CD1c-positive myeloid dendritic cell (primary cell): ENCODE measurements at regions not wholly inside any gene's neighbourhood (a gene's known extent, or its start where the extent isn't known, plus 50 kb on each side); places are given as distances from the start of the nearest gene placed in this dataset.

Experiments used
- DNase-seq: peaks from one replicate; pipeline ENCODE4 v3.0.0-alpha.2; 2016; ENCODE audit errors: extremely low spot score

- DNase-seq = peak; percentile 7
Observed at GRCh38 chr1:191977874-191978506, 180.3 kb upstream of the RGS18 start.

GRCh38 chr1:191984856-191985255 lies 173.4 kb upstream of the RGS18 start:
- DNase-seq = no peak

GRCh38 chr1:191992118-191992517 lies 166.1 kb upstream of the RGS18 start:
- DNase-seq = no peak

- peak; percentile 5 for DNase-seq
Observed at GRCh38 chr1:191993549-191993948, 164.7 kb upstream of the RGS18 start.

GRCh38 chr1:192002063-192002462 lies 156.2 kb upstream of the RGS18 start:
- no peak for DNase-seq

GRCh38 chr1:192003295-192004077 lies 154.8 kb upstream of the RGS18 start:
- DNase-seq = no peak

GRCh38 chr1:192005976-192006375 lies 152.3 kb upstream of the RGS18 start:
- no peak for DNase-seq

- no peak for DNase-seq
Observed at GRCh38 chr1:192008281-192008825, 149.9 kb upstream of the RGS18 start.

GRCh38 chr1:192010406-192010805 lies 147.9 kb upstream of the RGS18 start:
- DNase-seq = no peak

- no peak for DNase-seq
Observed at GRCh38 chr1:192011525-192011924, 146.7 kb upstream of the RGS18 start.

- DNase-seq = no peak
Observed at GRCh38 chr1:192022827-192023226, 135.4 kb upstream of the RGS18 start.

- DNase-seq = no peak
Observed at GRCh38 chr1:192024881-192025280, 133.4 kb upstream of the RGS18 start.

GRCh38 chr1:192038567-192038966 lies 119.7 kb upstream of the RGS18 start:
- peak; percentile 36 for DNase-seq

- DNase-seq = no peak
Observed at GRCh38 chr1:192045131-192045530, 113.1 kb upstream of the RGS18 start.

GRCh38 chr1:192053531-192053971 lies 104.7 kb upstream of the RGS18 start:
- no peak for DNase-seq

GRCh38 chr1:192057766-192058165 lies 100.5 kb upstream of the RGS18 start:
- DNase-seq = no peak

- DNase-seq = no peak
Observed at GRCh38 chr1:192059407-192059806, 98.9 kb upstream of the RGS18 start.

- no peak for DNase-seq
Observed at GRCh38 chr1:192061556-192061955, 96.7 kb upstream of the RGS18 start.

- no peak for DNase-seq
Observed at GRCh38 chr1:192065087-192065486, 93.2 kb upstream of the RGS18 start.

GRCh38 chr1:192066202-192066601 lies 92.1 kb upstream of the RGS18 start:
- DNase-seq = no peak

GRCh38 chr1:192067360-192067759 lies 90.9 kb upstream of the RGS18 start:
- DNase-seq = no peak

- no peak for DNase-seq
Observed at GRCh38 chr1:192070213-192070612, 88.0 kb upstream of the RGS18 start.

- DNase-seq = no peak
Observed at GRCh38 chr1:192080684-192081083, 77.6 kb upstream of the RGS18 start.
